Testis (tissue), 2 donors: ENCODE measurements at regions not wholly inside any gene's neighbourhood (a gene's known extent, or its start where the extent isn't known, plus 50 kb on each side); places are given as distances from the start of the nearest gene placed in this dataset.

Experiments used
- POLR2A ChIP-seq: fragments of 450-650 bp; IDR thresholded peaks from one replicate; pipeline ENCODE4 v1.6.1; 2017; ENCODE audit warnings: antibody characterized with exemption, mild to moderate bottlenecking, moderate library complexity
- TF ChIP-seq, protein P1 (sequence below), 3 experiments: fragments of 450-650 bp in 2 of 3; fragments of 200-600 bp in 1 of 3; sonication (generic) in 1 of 3; IDR thresholded peaks; one replicate each; pipeline ENCODE4 v1.5.1; 2016 to 2019; ENCODE audit warnings: antibody characterized with exemption in 3 of 3, mild to moderate bottlenecking in 2 of 3, moderate library complexity in 1 of 3

DNA sequence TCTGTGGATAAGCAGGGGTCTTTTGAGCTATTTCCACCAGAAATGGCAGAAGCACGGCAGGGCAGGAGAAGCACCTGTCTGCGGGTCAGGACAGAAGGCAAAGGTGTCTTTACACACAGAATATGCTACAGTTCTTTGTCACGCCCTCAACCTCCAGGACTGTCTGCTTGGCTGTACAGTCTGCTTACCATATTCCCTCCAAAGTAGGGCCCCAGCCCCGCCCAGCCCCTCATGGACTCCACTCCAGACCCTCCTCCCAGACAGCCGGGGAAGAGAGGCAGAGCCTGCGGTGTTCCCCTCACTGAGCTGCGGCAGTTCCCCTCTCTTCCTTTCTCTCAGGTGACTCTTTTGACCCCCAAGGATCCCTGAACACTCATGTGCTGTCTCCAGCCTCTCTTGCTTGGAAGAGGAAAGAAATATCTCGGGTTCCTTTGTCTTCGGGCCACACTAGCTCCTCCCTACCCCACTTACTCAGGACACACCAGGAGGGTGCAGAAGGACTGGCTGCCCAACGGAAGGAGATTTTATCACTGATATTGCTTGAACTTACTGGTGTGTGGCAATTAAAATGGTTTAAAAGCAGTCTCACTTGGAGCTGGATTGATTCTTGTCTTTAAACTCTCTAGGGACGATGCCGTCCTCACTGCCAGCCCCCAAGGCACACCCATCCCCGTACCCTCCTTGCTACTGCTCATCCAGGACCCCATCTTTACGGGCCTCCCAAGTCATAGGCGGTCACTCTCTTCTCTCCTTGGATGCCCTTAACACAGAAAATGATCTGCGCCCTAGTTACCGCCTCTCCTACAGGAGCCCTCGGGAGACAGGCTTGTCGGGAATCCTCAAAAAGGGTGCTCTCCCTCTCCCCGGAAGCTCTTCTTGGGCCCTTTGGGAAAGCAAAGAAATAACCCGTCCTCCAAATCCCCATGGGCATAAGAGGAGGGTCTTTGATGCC is 169.7 kb downstream of the TOMM20 start:
- TF ChIP-seq, protein P1, sequence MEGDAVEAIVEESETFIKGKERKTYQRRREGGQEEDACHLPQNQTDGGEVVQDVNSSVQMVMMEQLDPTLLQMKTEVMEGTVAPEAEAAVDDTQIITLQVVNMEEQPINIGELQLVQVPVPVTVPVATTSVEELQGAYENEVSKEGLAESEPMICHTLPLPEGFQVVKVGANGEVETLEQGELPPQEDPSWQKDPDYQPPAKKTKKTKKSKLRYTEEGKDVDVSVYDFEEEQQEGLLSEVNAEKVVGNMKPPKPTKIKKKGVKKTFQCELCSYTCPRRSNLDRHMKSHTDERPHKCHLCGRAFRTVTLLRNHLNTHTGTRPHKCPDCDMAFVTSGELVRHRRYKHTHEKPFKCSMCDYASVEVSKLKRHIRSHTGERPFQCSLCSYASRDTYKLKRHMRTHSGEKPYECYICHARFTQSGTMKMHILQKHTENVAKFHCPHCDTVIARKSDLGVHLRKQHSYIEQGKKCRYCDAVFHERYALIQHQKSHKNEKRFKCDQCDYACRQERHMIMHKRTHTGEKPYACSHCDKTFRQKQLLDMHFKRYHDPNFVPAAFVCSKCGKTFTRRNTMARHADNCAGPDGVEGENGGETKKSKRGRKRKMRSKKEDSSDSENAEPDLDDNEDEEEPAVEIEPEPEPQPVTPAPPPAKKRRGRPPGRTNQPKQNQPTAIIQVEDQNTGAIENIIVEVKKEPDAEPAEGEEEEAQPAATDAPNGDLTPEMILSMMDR (IDR thresholded peaks at IDR 0.05) = no peak
- no peak for TF ChIP-seq POLR2A
